ENCODE measurements at regions not wholly inside any gene's neighbourhood (a gene's known extent, or its start where the extent isn't known, plus 50 kb on each side); places are given as distances from the start of the nearest gene placed in this dataset.

- DNase-seq (ENCODE audit: low spot score) (no peak), ATAC-seq (no peak)
- no peaks in the 10 kb centered on the region for H3K4me1 Mint-ChIP-seq (ENCODE audit: low read depth in 2 of 2)
- peaks cover 0 to 11% of the 10 kb centered on the region in 2 donors for H3K27me3 Mint-ChIP-seq
- no peak overlapping the region for H3K4me3 Mint-ChIP-seq
- no peak overlapping the region for H3K27ac Mint-ChIP-seq
- H3K9me3 Mint-ChIP-seq = no peaks in the 10 kb centered on the region
- H3K36me3 Mint-ChIP-seq = no peaks in the 10 kb centered on the region
Observed at GRCh38 chr19:5237939-5238480, 102.6 kb downstream of the PTPRS start.

DNA sequence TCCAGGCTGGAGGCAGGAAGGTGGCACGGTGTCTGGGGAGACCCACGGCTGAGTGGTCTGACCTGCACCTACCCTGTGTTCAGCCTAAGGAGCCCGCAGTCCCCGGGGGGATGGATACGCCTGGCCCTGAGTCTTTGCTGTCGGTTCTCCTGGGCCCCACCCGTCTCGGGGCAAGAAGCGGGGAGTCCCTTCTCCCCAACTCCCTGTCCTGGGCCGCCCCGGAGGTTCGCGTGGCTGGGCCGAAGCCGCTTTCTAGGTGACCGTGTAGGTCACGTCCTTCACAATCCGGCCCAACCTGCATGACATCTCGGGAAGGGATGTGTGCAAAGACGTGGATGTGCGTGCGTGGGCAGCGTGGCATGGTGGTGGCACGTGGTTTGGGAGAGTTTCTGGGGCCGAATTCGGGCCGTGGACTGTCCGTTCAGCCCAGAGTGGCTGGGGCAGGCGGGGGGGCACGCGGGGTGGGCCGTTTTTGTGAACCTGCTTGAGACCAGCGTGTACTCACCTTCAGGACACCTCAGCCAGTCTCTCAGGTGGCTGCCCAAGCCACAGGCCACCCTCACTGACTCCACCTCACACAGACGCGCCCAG lies 103.3 kb downstream of the PTPRS start:
- H3K9me3 Mint-ChIP-seq = no peaks in the 10 kb centered on the region
- H3K27ac Mint-ChIP-seq = no peak overlapping the region
- DNase-seq (ENCODE audit: low spot score) (no peak), ATAC-seq (no peak)
- no peaks in the 10 kb centered on the region for H3K36me3 Mint-ChIP-seq
- no peak overlapping the region for H3K4me3 Mint-ChIP-seq
- no peaks in the 10 kb centered on the region for H3K4me1 Mint-ChIP-seq (ENCODE audit: low read depth in 2 of 2)
- H3K27me3 Mint-ChIP-seq = peaks cover 0 to 11% of the 10 kb centered on the region in 2 donors

DNA sequence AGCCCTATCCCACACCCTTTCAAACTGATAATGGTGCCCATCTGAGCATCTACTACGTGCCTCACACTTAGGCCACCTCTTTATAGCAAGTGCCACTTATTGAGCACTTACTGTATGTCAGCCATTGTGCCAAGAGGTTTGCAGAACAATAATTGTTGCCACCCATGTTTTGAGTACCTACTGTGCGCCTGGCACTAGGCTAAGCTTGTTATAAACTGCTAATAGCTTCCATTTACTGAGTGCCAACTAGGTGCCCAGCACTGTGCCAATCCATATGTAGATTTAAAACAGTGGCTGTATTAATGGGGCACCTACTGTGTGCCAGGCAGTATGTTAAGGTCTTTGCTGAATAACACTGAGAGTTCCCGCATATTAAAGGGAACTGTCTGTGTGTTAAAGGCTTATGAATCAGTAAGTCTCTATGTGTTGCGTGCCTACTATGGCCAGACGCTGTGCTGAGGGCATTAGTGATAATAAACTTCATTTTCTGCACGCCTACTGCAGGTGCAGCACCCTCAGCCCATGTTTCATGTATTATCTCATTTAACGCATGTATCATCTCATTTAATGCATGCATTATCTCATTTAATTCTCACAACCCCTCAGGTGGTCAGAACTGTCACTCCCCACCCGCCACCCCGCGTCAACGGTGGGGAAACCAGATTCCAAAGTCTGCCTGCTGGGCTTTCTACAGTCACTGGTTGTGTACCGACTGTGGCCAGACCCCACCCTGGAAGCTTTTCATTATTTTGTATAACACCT lies 105.0 kb downstream of the PTPRS start:
- no peak for ATAC-seq
- no peak for DNase-seq (ENCODE audit: low spot score)
- Mint-ChIP-seq H3K9me3 (no peaks in the 10 kb centered on the region), H3K4me1 (ENCODE audit: low read depth in 2 of 2) (no peaks in the 10 kb centered on the region), H3K27me3 (peaks cover 0 to 11% of the 10 kb centered on the region in 2 donors), H3K27ac (no peak overlapping the region), H3K36me3 (no peaks in the 10 kb centered on the region), H3K4me3 (no peak overlapping the region)

GRCh38 chr19:5234412-5234811 lies 106.2 kb downstream of the PTPRS start:
- no peak overlapping the region for H3K27ac Mint-ChIP-seq
- no peak overlapping the region for H3K4me3 Mint-ChIP-seq
- no peaks in the 10 kb centered on the region for H3K36me3 Mint-ChIP-seq
- ATAC-seq (no peak), DNase-seq (ENCODE audit: low spot score) (no peak)
- H3K4me1 Mint-ChIP-seq (ENCODE audit: low read depth in 2 of 2) = peaks cover 3 to 4% of the 10 kb centered on the region in 2 donors
- H3K9me3 Mint-ChIP-seq = no peaks in the 10 kb centered on the region
- peaks cover 4 to 11% of the 10 kb centered on the region in 2 donors for H3K27me3 Mint-ChIP-seq

- H3K9me3 Mint-ChIP-seq = no peaks in the 10 kb centered on the region
- H3K27me3 Mint-ChIP-seq = peaks cover 12 to 15% of the 10 kb centered on the region in 2 donors
- ATAC-seq (no peak), DNase-seq (ENCODE audit: low spot score) (no peak)
- no peak overlapping the region for H3K27ac Mint-ChIP-seq
- no peaks in the 10 kb centered on the region for H3K36me3 Mint-ChIP-seq
- no peak overlapping the region for H3K4me3 Mint-ChIP-seq
- peaks cover 4 to 10% of the 10 kb centered on the region in 2 donors for H3K4me1 Mint-ChIP-seq (ENCODE audit: low read depth in 2 of 2)
Observed at GRCh38 chr19:5232798-5233505, 107.7 kb downstream of the PTPRS start.

- no peak for ATAC-seq
- no peaks in the 10 kb centered on the region for H3K36me3 Mint-ChIP-seq
- no peak for DNase-seq (ENCODE audit: low spot score)
- H3K9me3 Mint-ChIP-seq = no peaks in the 10 kb centered on the region
- no peak overlapping the region for H3K27ac Mint-ChIP-seq
- peaks cover 4 to 10% of the 10 kb centered on the region in 2 donors for H3K4me1 Mint-ChIP-seq (ENCODE audit: low read depth in 2 of 2)
- H3K4me3 Mint-ChIP-seq = no peak overlapping the region
- peaks cover 12 to 15% of the 10 kb centered on the region in 2 donors for H3K27me3 Mint-ChIP-seq
Observed at GRCh38 chr19:5231857-5232678, 108.5 kb downstream of the PTPRS start.

DNA sequence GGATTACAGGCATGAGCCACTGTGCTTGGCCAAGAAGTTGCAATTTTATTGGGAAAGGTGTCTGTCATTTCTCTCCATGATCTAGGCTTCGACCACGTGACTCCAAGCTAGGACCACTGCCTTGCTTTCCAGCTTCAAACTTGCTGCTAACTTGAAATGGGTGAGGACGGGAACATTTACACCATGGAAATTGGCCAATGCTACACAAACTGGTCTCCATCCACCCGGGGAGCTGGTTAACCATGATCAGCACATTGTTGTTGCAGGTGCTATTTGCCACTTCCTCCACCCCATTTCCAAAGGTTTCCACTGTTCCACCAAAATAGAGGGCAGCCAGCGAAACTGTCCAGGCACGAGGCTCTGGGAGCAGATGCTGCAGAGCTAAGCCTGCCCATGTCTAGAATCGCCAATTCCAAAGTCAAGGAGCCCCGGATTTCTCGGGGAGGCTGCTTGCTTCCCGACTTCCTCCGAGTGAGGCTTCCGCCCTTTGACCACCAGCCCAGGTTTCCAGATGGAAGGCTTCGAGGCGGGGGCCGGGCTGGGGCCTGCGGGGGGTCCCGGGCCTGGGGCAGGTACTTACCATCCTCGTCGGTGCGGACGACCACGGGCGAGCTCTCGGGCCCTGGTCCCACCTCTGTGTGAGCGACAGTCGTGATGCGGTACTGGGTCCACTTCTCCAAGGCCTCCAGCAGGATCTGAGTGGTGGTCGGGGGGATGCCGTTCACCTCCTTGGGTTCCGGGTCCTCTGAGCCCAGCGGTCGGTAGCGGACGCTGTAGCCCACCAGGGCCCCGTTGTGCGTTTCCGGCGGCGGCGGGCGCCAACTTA lies 109.7 kb downstream of the PTPRS start:
- no peak overlapping the region for H3K4me3 Mint-ChIP-seq
- ATAC-seq = no peak
- DNase-seq (ENCODE audit: low spot score) = no peak
- peaks cover 4 to 10% of the 10 kb centered on the region in 2 donors for H3K4me1 Mint-ChIP-seq (ENCODE audit: low read depth in 2 of 2)
- H3K36me3 Mint-ChIP-seq = no peaks in the 10 kb centered on the region
- no peak overlapping the region for H3K27ac Mint-ChIP-seq
- peaks cover 12 to 15% of the 10 kb centered on the region in 2 donors for H3K27me3 Mint-ChIP-seq
- H3K9me3 Mint-ChIP-seq = no peaks in the 10 kb centered on the region

DNA sequence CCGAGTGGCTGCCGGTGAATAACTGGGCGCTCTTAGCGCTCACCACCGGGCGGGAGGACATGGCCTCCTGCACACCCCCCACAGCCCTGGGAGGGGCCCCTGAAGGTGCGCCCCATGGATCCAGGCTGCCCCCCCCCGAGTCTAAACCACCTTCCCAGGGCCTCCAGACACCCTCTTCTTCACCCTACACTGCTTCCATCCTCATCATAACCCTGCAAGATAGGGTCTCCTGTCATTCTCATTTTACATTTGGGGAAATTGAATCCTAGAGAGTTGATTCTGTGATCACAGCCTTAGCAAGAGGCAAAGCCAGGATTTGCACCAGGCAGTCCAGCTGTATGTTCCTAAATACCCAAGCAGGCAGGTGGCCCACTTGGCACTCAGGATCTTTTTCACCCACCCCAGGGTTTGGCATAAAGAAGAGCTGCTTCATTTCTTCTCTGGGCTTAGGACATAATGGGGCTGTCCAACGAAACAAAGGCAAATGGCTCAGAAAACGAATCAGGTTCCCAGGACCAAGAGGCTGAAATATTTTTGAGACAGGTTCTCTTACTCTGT lies 110.8 kb downstream of the PTPRS start:
- no peak overlapping the region for H3K27ac Mint-ChIP-seq
- DNase-seq (ENCODE audit: low spot score) (no peak), ATAC-seq (no peak)
- H3K4me3 Mint-ChIP-seq = no peak overlapping the region
- H3K36me3 Mint-ChIP-seq = no peaks in the 10 kb centered on the region
- peaks cover 12 to 15% of the 10 kb centered on the region in 2 donors for H3K27me3 Mint-ChIP-seq
- peaks cover 4 to 10% of the 10 kb centered on the region in 2 donors for H3K4me1 Mint-ChIP-seq (ENCODE audit: low read depth in 2 of 2)
- no peaks in the 10 kb centered on the region for H3K9me3 Mint-ChIP-seq

DNA sequence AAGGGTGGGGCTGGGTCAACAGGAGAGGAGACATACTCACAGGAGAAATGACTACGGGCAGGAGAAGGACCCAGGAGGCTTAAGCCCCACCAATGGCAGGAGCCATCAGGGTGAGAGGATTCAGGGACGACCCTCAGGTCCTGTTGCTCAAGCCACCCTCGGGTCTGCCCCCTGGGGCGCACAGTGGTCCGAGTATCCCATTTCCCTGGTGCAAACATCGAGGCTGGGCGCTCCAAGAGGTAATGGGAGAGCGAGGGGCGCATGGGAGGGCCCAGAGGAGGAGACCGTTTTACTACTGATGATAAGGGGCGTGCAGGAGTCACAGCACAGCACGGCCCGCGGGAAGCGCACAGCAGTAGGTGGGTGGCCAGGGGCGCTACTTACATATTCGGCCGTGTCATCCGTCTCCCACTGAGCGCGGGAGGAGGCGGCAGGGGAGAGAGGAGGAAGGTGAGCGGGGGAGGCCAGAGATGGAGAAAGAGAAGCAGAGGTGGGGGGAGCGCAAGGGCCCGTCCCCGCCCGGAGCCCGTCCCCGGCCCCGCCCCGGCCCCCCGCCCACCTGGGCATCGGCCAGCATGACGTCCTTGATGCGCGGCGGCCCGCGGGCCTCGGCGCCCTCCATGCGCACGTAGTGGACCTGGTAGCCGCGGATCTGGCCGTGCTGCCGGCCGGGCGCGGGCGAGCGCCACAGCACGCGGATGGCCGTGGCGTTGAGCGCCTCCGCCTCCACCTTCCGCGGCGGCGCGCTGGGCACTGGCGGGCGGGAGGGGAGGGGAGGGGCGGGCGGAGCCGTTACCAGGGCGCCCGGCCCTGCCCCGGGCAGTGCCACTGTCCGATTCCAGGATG lies 111.5 kb downstream of the PTPRS start:
- Mint-ChIP-seq H3K9me3 (no peaks in the 10 kb centered on the region), H3K36me3 (no peaks in the 10 kb centered on the region), H3K4me1 (ENCODE audit: low read depth in 2 of 2) (peaks cover 4 to 10% of the 10 kb centered on the region in 2 donors), H3K27ac (no peak overlapping the region), H3K4me3 (no peak overlapping the region), H3K27me3 (peaks cover 12 to 15% of the 10 kb centered on the region in 2 donors)
- ATAC-seq (peak in 1 of 2 donors; percentile 8), DNase-seq (ENCODE audit: low spot score) (no peak)

GRCh38 chr19:5228490-5228889 lies 112.1 kb downstream of the PTPRS start:
- Mint-ChIP-seq H3K27me3 (peaks cover 12 to 15% of the 10 kb centered on the region in 2 donors), H3K4me1 (ENCODE audit: low read depth in 2 of 2) (peaks cover 4 to 10% of the 10 kb centered on the region in 2 donors), H3K4me3 (no peak overlapping the region), H3K9me3 (no peaks in the 10 kb centered on the region), H3K36me3 (no peaks in the 10 kb centered on the region), H3K27ac (no peak overlapping the region)
- no peak for DNase-seq (ENCODE audit: low spot score)
- no peak for ATAC-seq

DNA sequence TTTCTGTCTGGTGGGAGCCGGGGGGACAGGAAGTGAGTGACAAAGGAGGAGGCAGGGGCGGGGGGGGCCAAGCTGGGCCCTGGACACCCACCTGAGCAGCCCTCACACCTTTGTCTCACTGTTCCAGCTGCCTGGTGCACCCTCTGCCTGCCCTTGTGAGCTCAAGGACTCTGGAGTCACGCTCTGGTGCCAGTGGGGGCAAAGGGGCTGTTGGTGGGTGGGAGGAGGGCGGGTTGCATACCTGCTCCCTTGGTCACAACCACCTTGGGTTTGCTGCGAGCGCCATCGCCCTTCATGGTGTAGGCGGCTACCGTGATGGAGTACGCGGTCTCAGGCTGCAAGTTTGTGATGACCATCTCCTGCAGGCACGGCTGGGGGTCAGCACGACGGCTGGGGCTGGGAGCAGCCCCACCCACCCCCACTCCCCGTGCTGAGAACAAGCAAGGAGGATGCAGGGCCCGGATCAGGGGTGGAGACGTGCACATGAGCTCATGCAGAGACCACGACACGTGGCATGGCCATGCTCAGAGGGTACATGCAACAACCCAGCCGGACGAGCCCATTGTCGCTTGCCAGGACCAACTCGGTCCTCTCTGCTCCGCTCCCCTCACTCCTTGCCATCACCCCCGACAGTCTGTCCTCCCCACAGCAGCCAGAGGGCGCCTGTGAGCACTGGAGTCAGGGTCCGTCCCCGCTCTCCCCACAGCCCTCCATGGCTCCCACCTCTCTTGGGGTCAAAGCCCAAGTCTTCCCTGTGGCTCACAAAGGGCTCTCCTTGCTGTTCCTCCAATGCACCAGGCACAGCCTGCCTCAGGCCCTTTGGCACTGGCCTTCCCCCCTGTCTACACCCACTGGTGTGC lies 114.9 kb downstream of the PTPRS start:
- Mint-ChIP-seq H3K4me1 (ENCODE audit: low read depth in 2 of 2) (peaks cover 4 to 10% of the 10 kb centered on the region in 2 donors), H3K9me3 (no peaks in the 10 kb centered on the region), H3K27ac (no peak overlapping the region), H3K4me3 (no peak overlapping the region), H3K27me3 (peaks cover 12 to 15% of the 10 kb centered on the region in 2 donors), H3K36me3 (no peaks in the 10 kb centered on the region)
- DNase-seq (ENCODE audit: low spot score) (no peak), ATAC-seq (peak in 1 of 2 donors; percentile 28)
